Uterus (tissue), 3 donors: ENCODE measurements at regions not wholly inside any gene's neighbourhood (a gene's known extent, or its start where the extent isn't known, plus 50 kb on each side); places are given as distances from the start of the nearest gene placed in this dataset.
A peak's percentile ranks its signal among the peaks of the same experiment; 100 is the strongest.
"Not testable (repeated sequence)": the region's sequence is repeated elsewhere in the genome, so short reads cannot be mapped to it uniquely, and the experiment has no call there.

Experiments
- DNase-seq, 2 donors: peaks; one replicate each; pipeline ENCODE4 v3.0.0-alpha.2; 2019 to 2020
- H3K27ac ChIP-seq, 2 donors: fragments of 200-600 bp; sonication (generic); 1 replicate in 1 of 2; 2 replicates in 1 of 2; pipeline ENCODE4 v1.5.1; 2016 to 2018
- H3K27me3 ChIP-seq, 2 donors: fragments of 200-600 bp; sonication (generic); one replicate each; pipeline ENCODE4 v1.5.1; 2018 to 2019; ENCODE audit warnings: control low read depth in 1 of 2
- H3K36me3 ChIP-seq, 2 donors: fragments of 200-600 bp; sonication (generic); one replicate each; pipeline ENCODE4 v1.5.1; 2019; ENCODE audit warnings: control low read depth in 1 of 2
- H3K4me1 ChIP-seq, 2 donors: fragments of 200-600 bp; sonication (generic); one replicate each; pipeline ENCODE4 v1.5.1; 2018 to 2019; ENCODE audit warnings: control low read depth in 1 of 2
- H3K4me3 ChIP-seq, 2 donors: fragments of 200-600 bp; sonication (generic); 1 replicate in 1 of 2; 2 replicates in 1 of 2; pipeline ENCODE4 v1.5.1; 2018 to 2019; ENCODE audit warnings: mild to moderate bottlenecking in 1 of 2
- H3K9me3 ChIP-seq, 2 donors: fragments of 200-600 bp; sonication (generic); one replicate each; pipeline ENCODE4 v1.5.1; 2019; ENCODE audit warnings: control low read depth in 1 of 2
- CTCF ChIP-seq, 4 experiments: fragments of 200-600 bp in 2 of 4; fragments of 450-650 bp in 2 of 4; sonication (generic) in 2 of 4; IDR thresholded peaks; one replicate each; pipeline ENCODE4 v1.5.1; 2016 to 2019; ENCODE audit warnings: antibody characterized with exemption in 4 of 4, mild to moderate bottlenecking in 2 of 4, moderate library complexity in 1 of 4
- POLR2A ChIP-seq, 2 donors: fragments of 450-650 bp; IDR thresholded peaks; one replicate each; pipeline ENCODE4 v1.6.1; 2016; ENCODE audit warnings: antibody characterized with exemption in 2 of 2, mild to moderate bottlenecking in 1 of 2, moderate library complexity in 1 of 2
- intact Hi-C: fragments of 100-400 bp; cut with DNase I; formaldehyde crosslinking; loops from one replicate; pipeline ENCODE4 v1.15.1; 2023; ENCODE audit warnings: low total_unique reads
- donor health status: DM: yes; HTN: yes; CAD: no.

- no peaks in the 10 kb centered on the region for H3K36me3 ChIP-seq
Measured at GRCh38 chr5:57650360-57651069, 167.9 kb upstream of the ACTBL2 start.

GRCh38 chr5:57642698-57643097 is 160.1 kb upstream of the ACTBL2 start:
- no peak for TF ChIP-seq CTCF (IDR thresholded peaks at IDR 0.05)
- no peak for TF ChIP-seq POLR2A (IDR thresholded peaks at IDR 0.05)
- no peaks in the 10 kb centered on the region for H3K4me1 ChIP-seq
- H3K9me3 ChIP-seq: no peaks in the 10 kb centered on the region
- no peaks in the 10 kb centered on the region for H3K27me3 ChIP-seq
- no peaks in the 10 kb centered on the region for H3K36me3 ChIP-seq
- H3K4me3 ChIP-seq: no peak overlapping the region
- intact Hi-C loops: no loop called here
- no peak overlapping the region for H3K27ac ChIP-seq
- DNase-seq: no peak

More at GRCh38 chr5:57650360-57651069, 167.9 kb upstream of the ACTBL2 start:
- intact Hi-C loops: no loop called here
- no peak for DNase-seq
- TF ChIP-seq CTCF (IDR thresholded peaks at IDR 0.05) (peak in 3 of 4 experiments; percentile 17 to 23 (median 20)), POLR2A (IDR thresholded peaks at IDR 0.05) (no peak)
- H3K4me1 ChIP-seq: no peaks in the 10 kb centered on the region
- H3K27ac ChIP-seq: no peak overlapping the region
- H3K9me3 ChIP-seq: no peaks in the 10 kb centered on the region
- H3K4me3 ChIP-seq: no peak overlapping the region
- no peaks in the 10 kb centered on the region for H3K27me3 ChIP-seq

GRCh38 chr5:57642066-57642465 is 159.5 kb upstream of the ACTBL2 start:
- H3K4me1 ChIP-seq: no peaks in the 10 kb centered on the region
- H3K36me3 ChIP-seq: no peaks in the 10 kb centered on the region
- no peak overlapping the region for H3K27ac ChIP-seq
- H3K4me3 ChIP-seq: no peak overlapping the region
- no peak for DNase-seq
- intact Hi-C loops: no loop called here
- no peaks in the 10 kb centered on the region for H3K27me3 ChIP-seq
- TF ChIP-seq POLR2A (IDR thresholded peaks at IDR 0.05) (no peak), CTCF (IDR thresholded peaks at IDR 0.05) (no peak)
- no peaks in the 10 kb centered on the region for H3K9me3 ChIP-seq

- Histone ChIP-seq H3K4me1 (no peaks in the 10 kb centered on the region), H3K9me3 (no peaks in the 10 kb centered on the region), H3K4me3 (no peak overlapping the region), H3K36me3 (no peaks in the 10 kb centered on the region), H3K27me3 (no peaks in the 10 kb centered on the region), H3K27ac (no peak overlapping the region)
- no peak for TF ChIP-seq POLR2A (IDR thresholded peaks at IDR 0.05)
- no peak for TF ChIP-seq CTCF (IDR thresholded peaks at IDR 0.05)
- DNase-seq: no peak
- intact Hi-C loops: no loop called here
Measured at GRCh38 chr5:57635146-57635777, 152.7 kb upstream of the ACTBL2 start.

GRCh38 chr5:57632937-57633336 is 150.3 kb upstream of the ACTBL2 start:
- no peak for TF ChIP-seq POLR2A (IDR thresholded peaks at IDR 0.05)
- no peak for TF ChIP-seq CTCF (IDR thresholded peaks at IDR 0.05)
- H3K4me1 ChIP-seq: no peaks in the 10 kb centered on the region
- intact Hi-C loops: no loop called here

GRCh38 chr5:57631139-57631538 is 148.5 kb upstream of the ACTBL2 start:
- H3K4me3 ChIP-seq, H3K9me3 ChIP-seq, intact Hi-C loops, H3K27me3 ChIP-seq, H3K4me1 ChIP-seq, H3K36me3 ChIP-seq, DNase-seq, H3K27ac ChIP-seq: not testable (repeated sequence)

More at GRCh38 chr5:57632937-57633336, 150.3 kb upstream of the ACTBL2 start:
- H3K27ac ChIP-seq: no peak overlapping the region
- DNase-seq: no peak
- no peaks in the 10 kb centered on the region for H3K9me3 ChIP-seq
- H3K4me3 ChIP-seq: no peak overlapping the region
- H3K27me3 ChIP-seq: no peaks in the 10 kb centered on the region
- H3K36me3 ChIP-seq: no peaks in the 10 kb centered on the region
